Stimulated activated naive CD4-positive, alpha-beta T cell treated with Interleukin-2 at 50 U/mL for 16 hours (primary cell): ENCODE measurements at regions not wholly inside any gene's neighbourhood (a gene's known extent, or its start where the extent isn't known, plus 50 kb on each side); places are given as distances from the start of the nearest gene placed in this dataset.

Experiments
- DNase-seq: peaks from one replicate; lab custom pipeline; 2025; lab: John Stamatoyannopoulos, UW

- DNase-seq: no peak
These were observed 183.9 kb downstream of the ARRDC4 start for GRCh38 chr15:98144388-98144787.

DNA sequence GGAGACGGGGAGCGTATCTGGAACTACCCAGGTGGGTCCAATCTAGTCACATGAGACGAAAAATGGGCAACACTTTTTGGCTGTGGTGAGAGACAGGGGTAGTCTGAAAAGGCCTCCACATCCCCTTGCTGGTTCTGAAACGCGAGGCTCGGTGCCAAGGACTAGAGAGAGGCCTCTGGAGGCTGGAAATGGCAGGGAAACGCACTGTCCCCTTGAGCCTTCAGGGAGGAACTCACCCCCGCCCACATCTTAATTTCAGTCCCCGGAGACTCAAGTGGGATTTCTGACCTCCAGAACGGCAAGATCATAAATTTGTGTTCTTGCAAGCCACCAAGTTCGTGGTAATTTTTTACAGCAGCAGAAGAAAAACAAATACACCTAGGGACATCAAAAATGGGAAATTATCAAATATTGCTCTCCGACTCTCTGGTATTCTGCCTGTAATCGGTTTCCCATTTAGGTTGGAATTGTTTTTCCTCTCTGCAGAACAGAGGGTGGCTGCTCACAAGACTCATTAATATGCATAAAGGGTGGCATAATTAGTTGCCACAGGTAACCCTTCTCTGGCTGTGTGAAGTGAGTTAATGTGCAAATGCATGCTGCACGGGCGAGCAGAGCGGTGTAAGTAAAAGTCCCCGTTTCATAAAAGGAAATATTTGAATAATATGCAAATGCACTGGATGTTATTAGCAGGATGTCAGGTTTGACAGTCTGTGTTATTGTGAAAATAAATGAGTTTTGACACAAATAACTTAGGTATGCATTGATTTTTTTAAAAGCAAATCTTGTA lies 185.7 kb downstream of the ARRDC4 start:
- no peak for DNase-seq

- no peak for DNase-seq
These were observed 186.9 kb downstream of the ARRDC4 start for GRCh38 chr15:98147415-98147814.

DNA sequence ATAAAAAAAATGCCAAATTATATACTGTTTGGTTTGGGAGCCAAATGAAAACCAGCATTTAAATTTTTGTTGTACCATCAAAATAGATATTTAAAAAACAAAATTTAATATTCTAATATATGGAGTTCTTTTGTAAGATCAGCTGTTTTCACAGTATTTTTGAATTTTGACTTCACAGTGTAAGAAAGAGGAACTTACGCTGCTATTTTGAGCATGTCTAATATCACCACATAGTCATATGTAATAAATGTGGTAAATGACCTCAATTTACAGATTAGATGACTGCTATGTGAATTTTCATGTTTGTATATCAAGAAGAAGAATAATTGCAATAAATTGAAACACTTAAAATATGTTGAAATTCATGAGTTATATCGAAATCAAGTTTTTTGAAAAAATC lies 189.6 kb downstream of the ARRDC4 start:
- no peak for DNase-seq

DNA sequence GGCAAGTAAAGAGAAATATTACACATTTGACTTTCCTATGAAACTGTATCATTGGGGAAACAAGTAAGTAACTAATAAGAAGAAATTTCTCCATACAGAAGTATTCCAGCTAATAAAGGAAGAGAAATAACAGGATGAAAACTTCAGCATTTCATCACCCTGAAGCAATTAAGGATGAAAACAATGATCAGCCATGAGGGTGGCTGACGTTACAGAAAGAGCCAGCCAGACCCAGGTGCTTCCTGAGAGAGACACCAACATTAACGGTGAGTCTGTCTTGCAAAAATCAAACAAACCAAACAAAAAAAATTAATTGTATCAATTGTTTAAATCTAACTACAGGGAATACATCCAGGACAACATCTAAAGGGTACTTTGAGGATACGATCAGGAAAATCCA lies 190.0 kb downstream of the ARRDC4 start:
- DNase-seq: no peak

- no peak for DNase-seq
These were observed 190.6 kb downstream of the ARRDC4 start for GRCh38 chr15:98151096-98151495.

DNA sequence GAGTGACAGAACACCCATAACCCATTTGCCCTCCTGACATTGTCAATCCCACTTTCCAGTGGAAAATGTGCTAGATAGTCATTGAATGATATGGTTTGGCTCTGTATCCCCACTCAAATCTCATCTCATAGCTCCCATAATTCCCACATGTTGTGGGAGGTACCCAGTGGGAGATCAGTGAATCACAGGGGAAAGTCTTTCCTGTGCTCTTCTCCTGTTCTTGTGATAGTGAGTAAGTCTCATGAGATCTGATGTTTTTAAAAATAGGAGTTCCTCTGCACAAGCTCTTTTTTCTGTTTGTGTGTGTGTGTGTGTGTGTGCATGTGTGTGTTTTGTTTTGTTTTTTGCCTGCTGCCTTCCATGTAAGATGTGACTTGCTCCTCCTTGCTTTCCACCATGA lies 191.7 kb downstream of the ARRDC4 start:
- no peak for DNase-seq

DNA sequence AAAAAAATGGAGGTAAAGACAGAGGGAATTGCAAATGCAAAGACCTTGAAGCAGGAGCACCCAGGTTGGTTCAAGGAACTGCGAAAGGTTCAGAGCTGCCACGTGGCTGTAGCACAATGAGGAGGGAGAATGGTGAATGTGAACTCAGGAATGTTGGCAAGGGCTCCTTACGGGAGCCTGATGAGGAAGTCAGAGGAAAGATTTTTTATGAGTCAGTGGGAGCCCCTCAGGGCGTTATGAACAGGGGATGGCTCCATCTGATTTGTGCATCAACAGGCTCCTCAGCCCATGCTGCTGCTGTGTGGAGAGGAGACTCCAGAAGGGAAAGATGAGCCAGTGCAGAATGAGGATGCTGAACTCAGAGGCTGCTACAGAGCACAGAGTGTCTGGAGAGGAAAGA lies 194.4 kb downstream of the ARRDC4 start:
- no peak for DNase-seq

GRCh38 chr15:98155356-98155755 lies 194.9 kb downstream of the ARRDC4 start:
- DNase-seq: no peak

GRCh38 chr15:98160236-98160635 lies 199.7 kb downstream of the ARRDC4 start:
- DNase-seq: no peak

DNA sequence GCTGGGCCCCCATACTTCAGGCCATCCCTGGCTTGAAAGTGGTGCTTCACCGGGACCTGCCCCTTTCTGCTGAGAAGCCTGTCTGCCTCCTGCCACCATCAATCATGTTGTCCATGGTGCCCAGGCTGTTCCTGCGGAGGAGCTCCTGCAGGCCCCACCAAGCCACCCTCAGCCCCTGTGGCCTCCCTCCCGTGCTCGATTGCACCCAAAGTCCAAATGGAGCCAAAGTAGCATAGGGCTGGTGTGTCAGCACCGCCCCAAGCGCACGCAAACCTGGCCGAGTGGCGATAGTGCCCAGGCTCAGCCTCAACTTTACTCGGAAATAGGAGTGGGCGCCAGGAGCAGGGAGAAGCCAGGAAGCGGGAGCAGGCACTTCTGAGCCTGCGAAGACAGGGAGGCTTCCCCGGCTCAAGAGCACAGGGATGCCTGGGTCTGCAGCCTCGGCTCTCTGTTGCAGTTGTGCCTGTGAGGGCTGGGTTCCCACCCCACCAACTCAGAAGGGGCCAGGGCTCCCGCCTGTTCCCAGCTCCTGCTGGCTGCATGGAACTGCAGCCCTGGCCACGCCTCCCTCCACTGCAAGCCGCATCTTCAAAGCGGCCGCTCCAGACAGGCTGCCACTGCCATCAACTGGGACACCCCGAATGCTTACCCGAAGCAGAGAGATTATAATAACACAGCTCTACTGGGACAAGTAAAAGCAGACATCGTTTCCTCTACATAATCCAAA lies 203.0 kb downstream of the ARRDC4 start:
- DNase-seq: no peak

GRCh38 chr15:98164571-98164970 lies 204.1 kb downstream of the ARRDC4 start:
- no peak for DNase-seq

- no peak for DNase-seq
These were observed 204.5 kb downstream of the ARRDC4 start for GRCh38 chr15:98164986-98165385.

DNA sequence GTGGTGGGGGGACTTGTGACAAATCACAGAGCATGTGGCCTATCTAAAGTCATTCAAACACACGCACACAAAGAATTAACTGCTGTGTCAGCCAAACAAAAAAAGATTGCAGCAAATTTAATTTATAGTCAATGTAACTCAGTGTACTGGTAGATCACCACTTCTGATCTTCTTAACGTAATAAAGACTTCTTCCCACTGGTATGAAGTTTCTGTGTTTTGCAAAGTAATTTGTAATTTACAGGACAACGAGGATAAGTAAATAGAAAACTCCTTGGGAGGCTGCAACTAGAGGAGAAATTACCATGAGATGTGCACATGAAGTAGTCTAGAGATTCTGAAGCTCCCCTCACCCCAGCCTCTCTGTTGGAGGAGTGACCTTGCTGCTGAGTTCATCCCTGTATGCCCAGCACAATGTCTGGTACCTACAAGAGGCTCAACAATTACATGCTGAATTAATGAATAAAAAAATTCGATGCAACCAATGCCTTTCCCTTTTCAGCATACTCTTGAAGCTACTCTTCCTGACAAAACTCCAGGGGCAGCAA lies 207.3 kb downstream of the ARRDC4 start:
- no peak for DNase-seq

DNA sequence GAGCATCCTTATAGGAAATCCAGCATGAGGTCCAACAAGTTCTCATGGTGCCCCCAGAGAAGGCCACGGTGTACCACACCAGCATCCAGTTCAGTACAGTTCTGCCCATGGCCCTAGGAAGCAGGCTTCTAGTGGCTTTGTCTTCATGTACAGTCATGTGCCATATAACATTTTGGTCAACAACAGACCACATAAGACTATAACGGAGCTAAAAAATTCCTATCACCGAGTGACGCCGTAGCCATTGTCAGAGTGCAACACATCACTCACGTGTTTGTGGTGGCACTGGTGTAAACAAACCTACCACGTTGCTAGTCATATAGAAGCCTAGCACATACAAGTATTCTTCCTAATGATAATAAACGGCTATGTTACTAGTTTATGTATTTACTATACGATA lies 209.0 kb downstream of the ARRDC4 start:
- DNase-seq: no peak

GRCh38 chr15:98174286-98174685 lies 213.8 kb downstream of the ARRDC4 start:
- DNase-seq: no peak

DNA sequence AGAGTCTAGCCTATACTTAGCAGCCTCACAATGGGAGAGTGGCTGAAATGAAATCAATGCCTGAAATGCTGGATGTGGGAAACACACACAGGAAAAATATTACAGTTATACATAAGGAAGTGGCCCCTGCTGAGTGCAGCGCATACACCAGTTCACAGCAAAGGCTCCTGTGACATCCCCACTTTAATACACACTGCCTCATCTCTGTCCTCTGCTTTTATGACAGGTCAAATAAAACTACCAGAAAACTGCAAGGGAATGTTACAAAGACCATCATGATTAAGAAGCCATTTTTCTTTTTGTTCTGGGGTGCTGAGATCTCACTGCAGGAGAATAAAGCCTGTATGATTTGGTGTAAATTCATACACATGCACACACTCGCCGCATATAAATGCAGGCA lies 214.3 kb downstream of the ARRDC4 start:
- no peak for DNase-seq

- no peak for DNase-seq
These were observed 217.6 kb downstream of the ARRDC4 start for GRCh38 chr15:98177966-98178592.

DNA sequence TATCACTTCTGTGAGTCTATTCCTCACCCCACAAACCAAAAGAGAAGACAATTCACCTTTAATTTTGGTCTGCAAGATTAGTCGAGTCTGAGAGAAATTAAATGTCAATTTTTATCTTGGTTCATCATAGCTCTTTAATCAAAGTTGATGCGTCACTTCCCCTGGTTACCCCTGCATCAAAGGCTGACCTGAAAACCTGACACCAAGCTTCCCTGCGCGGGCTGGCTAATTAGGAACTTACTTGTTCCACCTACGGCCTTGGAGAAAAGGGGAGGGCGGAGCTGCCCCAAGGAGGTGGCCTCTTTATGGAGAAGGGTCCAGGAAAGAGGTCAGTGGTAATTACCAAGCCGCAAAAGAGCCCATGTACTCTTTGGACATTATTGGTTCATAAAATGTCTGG lies 218.4 kb downstream of the ARRDC4 start:
- no peak for DNase-seq

DNA sequence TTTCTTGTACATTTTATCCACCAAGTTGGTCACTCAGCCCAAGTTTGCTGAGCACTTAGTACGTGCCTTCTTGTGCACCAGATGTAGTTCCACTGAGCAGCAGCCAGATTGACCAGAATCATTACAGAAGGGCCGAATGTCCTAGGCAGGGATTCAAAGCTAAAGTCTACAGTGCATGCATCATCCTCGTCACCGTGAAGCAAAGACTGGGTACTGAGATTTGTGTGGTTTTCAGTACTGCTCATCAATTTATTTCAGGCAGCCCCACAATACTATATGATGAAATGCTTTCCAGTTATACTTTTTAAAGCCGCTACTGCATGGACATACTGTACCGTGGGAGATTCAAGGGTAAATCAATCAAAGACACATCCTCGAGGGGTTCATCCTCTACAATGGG lies 227.0 kb downstream of the ARRDC4 start:
- DNase-seq: no peak

GRCh38 chr15:98190914-98191313 lies 230.4 kb downstream of the ARRDC4 start:
- DNase-seq: no peak

- DNase-seq: no peak
These were observed 235.3 kb downstream of the ARRDC4 start for GRCh38 chr15:98195796-98196195.

GRCh38 chr15:98196371-98196770 lies 235.9 kb downstream of the ARRDC4 start:
- DNase-seq: no peak
